Astrocyte (in vitro differentiated cells and primary cell): ENCODE measurements at regions not wholly inside any gene's neighbourhood (a gene's known extent, or its start where the extent isn't known, plus 50 kb on each side); places are given as distances from the start of the nearest gene placed in this dataset.

Source experiments
- EZH2 ChIP-seq: IDR thresholded peaks from 2 replicates; pipeline ENCODE4 v1.6.1; 2012; ENCODE audit warnings: mild to moderate bottlenecking, low read length, inconsistent platforms; ENCODE audit not compliant: insufficient read depth
- TF ChIP-seq, protein P1 (sequence below): IDR thresholded peaks from 2 replicates; pipeline ENCODE4 v1.5.1; 2011; ENCODE audit warnings: low read depth, mild to moderate bottlenecking, inconsistent platforms, low read length, moderate library complexity; ENCODE audit not compliant: insufficient read depth

DNA sequence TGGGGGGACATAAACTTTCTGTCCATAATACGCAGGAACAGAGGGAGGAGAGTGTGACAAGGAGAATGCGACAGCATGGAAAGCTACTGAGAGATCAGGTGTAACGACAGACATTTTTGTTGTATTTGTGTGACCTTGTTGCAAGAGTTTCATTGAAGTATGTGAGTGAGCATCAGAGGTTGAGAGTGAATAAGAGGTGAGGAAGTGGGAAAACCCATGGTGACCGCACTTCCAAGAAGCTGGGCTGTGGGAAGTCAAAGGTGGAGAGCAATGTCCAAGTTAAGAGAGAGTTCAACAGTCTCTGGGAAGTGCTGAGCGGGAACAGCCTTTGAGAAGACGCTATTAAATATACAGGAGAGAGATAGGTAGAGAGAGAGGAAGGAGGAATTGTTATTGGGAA, 76.4 kb upstream of the PGRMC2 start:
- no peak for TF ChIP-seq EZH2
- TF ChIP-seq, protein P1, sequence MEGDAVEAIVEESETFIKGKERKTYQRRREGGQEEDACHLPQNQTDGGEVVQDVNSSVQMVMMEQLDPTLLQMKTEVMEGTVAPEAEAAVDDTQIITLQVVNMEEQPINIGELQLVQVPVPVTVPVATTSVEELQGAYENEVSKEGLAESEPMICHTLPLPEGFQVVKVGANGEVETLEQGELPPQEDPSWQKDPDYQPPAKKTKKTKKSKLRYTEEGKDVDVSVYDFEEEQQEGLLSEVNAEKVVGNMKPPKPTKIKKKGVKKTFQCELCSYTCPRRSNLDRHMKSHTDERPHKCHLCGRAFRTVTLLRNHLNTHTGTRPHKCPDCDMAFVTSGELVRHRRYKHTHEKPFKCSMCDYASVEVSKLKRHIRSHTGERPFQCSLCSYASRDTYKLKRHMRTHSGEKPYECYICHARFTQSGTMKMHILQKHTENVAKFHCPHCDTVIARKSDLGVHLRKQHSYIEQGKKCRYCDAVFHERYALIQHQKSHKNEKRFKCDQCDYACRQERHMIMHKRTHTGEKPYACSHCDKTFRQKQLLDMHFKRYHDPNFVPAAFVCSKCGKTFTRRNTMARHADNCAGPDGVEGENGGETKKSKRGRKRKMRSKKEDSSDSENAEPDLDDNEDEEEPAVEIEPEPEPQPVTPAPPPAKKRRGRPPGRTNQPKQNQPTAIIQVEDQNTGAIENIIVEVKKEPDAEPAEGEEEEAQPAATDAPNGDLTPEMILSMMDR = no peak
